Cardiac muscle cell (in vitro differentiated cells and primary cell): ENCODE measurements at regions not wholly inside any gene's neighbourhood (a gene's known extent, or its start where the extent isn't known, plus 50 kb on each side); places are given as distances from the start of the nearest gene placed in this dataset.
"Not testable (repeated sequence)": the region's sequence is repeated elsewhere in the genome, so short reads cannot be mapped to it uniquely, and the experiment has no call there.

ENCODE experiments used
- DNase-seq, 2 donors: peaks; one replicate each; pipeline versions ENCODE4 v3.0.0 to v3.0.0-alpha.2; 2010 to 2017; ENCODE audit warnings: low read depth in 1 of 2, low spot score in 1 of 2
- H3K27ac ChIP-seq: fragments of 200-600 bp; sonication (generic); 2 replicates; pipeline ENCODE4 v1.5.1; 2016
- H3K27me3 ChIP-seq: fragments of 200-600 bp; sonication (generic); 2 replicates; pipeline ENCODE4 v1.6.0; 2016; ENCODE audit warnings: control low read depth
- H3K36me3 ChIP-seq: fragments of 200-600 bp; sonication (generic); 2 replicates; pipeline ENCODE4 v1.5.1; 2016; ENCODE audit warnings: control low read depth
- H3K4me1 ChIP-seq: fragments of 200-600 bp; sonication (generic); 2 replicates; pipeline ENCODE4 v1.8.1; 2017; ENCODE audit warnings: low read depth, mild to moderate bottlenecking, mixed run types
- H3K4me3 ChIP-seq: fragments of 200-600 bp; sonication (generic); 2 replicates; pipeline ENCODE4 v1.5.1; 2016; ENCODE audit warnings: mild to moderate bottlenecking
- H3K9me3 ChIP-seq: fragments of 200-600 bp; sonication (generic); 2 replicates; pipeline ENCODE4 v1.5.1; 2017; ENCODE audit warnings: low read depth, mild to moderate bottlenecking, control low read depth
- TF ChIP-seq, protein P1 (sequence below): IDR thresholded peaks from 2 replicates; pipeline ENCODE4 v1.5.1; 2012; ENCODE audit warnings: low read depth, mild to moderate bottlenecking, low read length

GRCh38 chr11:97048481-97048880 lies 658.7 kb downstream of the JRKL start:
- Histone ChIP-seq H3K9me3 (no peaks in the 10 kb centered on the region), H3K4me3 (no peak overlapping the region), H3K27me3 (no peaks in the 10 kb centered on the region), H3K27ac (no peak overlapping the region), H3K4me1 (no peaks in the 10 kb centered on the region), H3K36me3 (no peaks in the 10 kb centered on the region)
- TF ChIP-seq, protein P1, sequence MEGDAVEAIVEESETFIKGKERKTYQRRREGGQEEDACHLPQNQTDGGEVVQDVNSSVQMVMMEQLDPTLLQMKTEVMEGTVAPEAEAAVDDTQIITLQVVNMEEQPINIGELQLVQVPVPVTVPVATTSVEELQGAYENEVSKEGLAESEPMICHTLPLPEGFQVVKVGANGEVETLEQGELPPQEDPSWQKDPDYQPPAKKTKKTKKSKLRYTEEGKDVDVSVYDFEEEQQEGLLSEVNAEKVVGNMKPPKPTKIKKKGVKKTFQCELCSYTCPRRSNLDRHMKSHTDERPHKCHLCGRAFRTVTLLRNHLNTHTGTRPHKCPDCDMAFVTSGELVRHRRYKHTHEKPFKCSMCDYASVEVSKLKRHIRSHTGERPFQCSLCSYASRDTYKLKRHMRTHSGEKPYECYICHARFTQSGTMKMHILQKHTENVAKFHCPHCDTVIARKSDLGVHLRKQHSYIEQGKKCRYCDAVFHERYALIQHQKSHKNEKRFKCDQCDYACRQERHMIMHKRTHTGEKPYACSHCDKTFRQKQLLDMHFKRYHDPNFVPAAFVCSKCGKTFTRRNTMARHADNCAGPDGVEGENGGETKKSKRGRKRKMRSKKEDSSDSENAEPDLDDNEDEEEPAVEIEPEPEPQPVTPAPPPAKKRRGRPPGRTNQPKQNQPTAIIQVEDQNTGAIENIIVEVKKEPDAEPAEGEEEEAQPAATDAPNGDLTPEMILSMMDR = no peak
- DNase-seq = no peak

DNA sequence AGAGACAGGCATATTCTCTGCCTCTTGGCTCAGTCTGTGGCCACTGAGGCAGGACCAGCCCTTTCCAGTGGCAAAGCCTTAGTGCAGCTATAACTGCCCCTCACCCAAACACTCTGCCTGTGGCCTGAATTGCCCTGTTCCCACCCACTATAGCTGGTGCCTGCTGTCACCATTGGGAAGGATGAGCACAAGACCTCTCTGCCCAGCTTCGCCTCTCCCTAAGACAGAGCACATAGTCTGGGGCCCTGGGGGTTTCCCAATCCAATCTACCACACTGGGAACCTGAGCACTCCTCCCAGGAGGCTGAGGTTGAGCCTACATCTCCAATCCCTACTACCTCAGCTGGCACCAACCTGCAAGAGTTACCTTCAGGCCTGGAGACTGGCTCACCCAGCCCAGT lies 670.4 kb downstream of the JRKL start:
- Histone ChIP-seq H3K27ac (no peak overlapping the region), H3K4me3 (no peak overlapping the region), H3K4me1 (no peaks in the 10 kb centered on the region), H3K36me3 (no peaks in the 10 kb centered on the region), H3K9me3 (no peaks in the 10 kb centered on the region), H3K27me3 (no peaks in the 10 kb centered on the region)
- TF ChIP-seq, protein P1 = no peak
- DNase-seq = no peak

DNA sequence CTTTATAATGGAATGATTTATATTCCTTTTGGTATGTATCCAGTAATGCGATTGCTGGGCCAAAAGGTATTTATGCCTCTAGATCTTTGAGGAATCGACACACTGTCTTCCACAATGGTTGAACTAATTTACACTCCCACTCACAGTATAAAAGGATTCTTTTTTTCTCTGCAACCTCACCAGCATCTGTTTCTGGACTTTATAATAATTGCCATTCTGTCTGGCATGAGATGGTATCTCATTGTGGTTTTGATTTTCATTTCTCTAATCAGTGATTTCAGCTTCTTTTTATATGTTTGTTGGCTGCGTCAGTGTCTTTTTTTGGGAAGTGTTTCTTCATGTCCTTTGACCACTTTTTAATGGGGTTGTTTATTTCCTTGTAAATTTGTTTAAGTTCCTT lies 679.3 kb downstream of the JRKL start:
- TF ChIP-seq, protein P1 = no peak
- Histone ChIP-seq H3K27me3 (no peaks in the 10 kb centered on the region), H3K4me1 (no peaks in the 10 kb centered on the region), H3K9me3 (no peaks in the 10 kb centered on the region), H3K27ac (no peak overlapping the region), H3K4me3 (no peak overlapping the region), H3K36me3 (no peaks in the 10 kb centered on the region)
- DNase-seq = no peak

DNA sequence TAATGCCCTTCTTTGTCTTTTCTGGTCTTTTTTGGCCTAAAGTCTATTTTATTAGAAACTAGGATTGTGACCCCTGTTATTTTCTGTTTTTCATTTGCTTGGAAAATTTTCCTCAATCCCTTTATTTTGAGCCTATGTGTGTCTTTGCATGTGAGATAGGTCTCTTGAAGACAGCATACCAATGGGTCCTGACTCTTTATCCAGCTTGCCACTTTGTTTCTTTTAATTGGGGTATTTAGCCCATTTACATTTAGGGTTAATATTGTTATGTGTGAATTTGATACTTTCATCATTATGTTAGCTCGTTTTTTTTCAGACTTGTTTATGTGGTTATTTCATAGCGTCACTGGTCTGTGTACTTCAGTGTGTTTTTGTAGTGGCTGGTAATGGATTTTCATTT lies 682.6 kb downstream of the JRKL start:
- Histone ChIP-seq H3K4me1 (no peaks in the 10 kb centered on the region), H3K27ac (no peak overlapping the region), H3K36me3 (no peaks in the 10 kb centered on the region), H3K27me3 (no peaks in the 10 kb centered on the region), H3K4me3 (no peak overlapping the region), H3K9me3 (no peaks in the 10 kb centered on the region)
- no peak for DNase-seq
- TF ChIP-seq, protein P1 = no peak

- H3K36me3 ChIP-seq, H3K27ac ChIP-seq, DNase-seq, H3K4me3 ChIP-seq, H3K9me3 ChIP-seq, H3K27me3 ChIP-seq: not testable (repeated sequence)
- peaks cover 28% of the 10 kb centered on the region for H3K4me1 ChIP-seq
Observed at GRCh38 chr11:97076666-97077065, 686.9 kb downstream of the JRKL start.

DNA sequence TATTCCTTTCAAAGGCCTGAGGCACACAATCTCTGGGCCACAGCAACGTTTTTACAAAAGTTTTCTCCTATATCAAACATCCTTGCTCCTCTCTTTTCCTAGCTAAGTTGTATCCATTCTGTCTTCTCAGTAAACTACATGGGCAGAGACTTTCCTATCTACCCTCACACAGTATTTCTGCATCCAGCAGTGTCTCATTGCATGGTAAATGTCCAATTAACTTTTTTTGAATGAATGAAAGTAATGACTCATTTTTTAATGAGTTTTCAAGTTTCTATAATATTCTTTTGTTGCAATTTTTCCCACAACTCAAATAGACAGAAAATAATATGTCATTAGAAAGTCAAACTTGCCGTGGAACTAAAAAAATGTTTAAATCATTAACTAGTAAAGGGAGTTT lies 688.6 kb downstream of the JRKL start:
- DNase-seq = no peak
- Histone ChIP-seq H3K36me3 (no peaks in the 10 kb centered on the region), H3K9me3 (no peaks in the 10 kb centered on the region), H3K27me3 (no peaks in the 10 kb centered on the region), H3K27ac (peak overlapping the region; percentile 58), H3K4me1 (peaks cover 29% of the 10 kb centered on the region), H3K4me3 (no peak overlapping the region)
- TF ChIP-seq, protein P1 = no peak
